NT2/D1 (cell line): ENCODE measurements at regions not wholly inside any gene's neighbourhood (a gene's known extent, or its start where the extent isn't known, plus 50 kb on each side); places are given as distances from the start of the nearest gene placed in this dataset.

Experiments
- SUZ12 ChIP-seq: IDR thresholded peaks from 2 replicates; pipeline ENCODE4 v1.6.1; 2011; ENCODE audit not compliant: insufficient read length, insufficient read depth; ENCODE audit errors: extremely low read depth
- YY1 ChIP-seq: IDR thresholded peaks from 2 replicates; pipeline ENCODE4 v1.6.1; 2011; ENCODE audit not compliant: insufficient read length, insufficient read depth
- ZNF274 ChIP-seq: IDR thresholded peaks from 2 replicates; pipeline ENCODE4 v1.6.1; 2011; ENCODE audit warnings: mild to moderate bottlenecking, low read depth, low read length

DNA sequence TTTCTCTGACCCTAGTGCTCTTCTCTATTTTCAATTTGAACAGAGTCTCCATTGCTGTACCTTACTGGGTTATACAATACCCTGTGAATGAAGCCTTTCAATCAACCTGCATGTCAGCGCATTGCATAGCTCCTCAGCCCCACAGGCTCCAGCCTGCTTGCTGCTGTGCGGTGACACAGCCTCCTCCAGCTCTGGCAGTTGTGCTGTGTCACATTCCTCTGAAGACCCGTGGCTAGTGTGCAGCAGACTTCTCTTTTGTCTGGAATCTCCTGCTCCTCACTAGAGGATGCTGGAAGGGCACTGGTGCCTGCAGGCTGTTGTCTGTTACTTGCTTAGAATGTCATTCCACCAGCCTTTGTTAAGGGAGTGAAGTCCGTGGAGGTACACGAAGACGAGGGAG is 390.1 kb upstream of the B3GAT1 start:
- TF ChIP-seq YY1, result no peak
- TF ChIP-seq ZNF274, result no peak
- TF ChIP-seq SUZ12, result no peak
